WTC11 (cell line): ENCODE measurements at regions not wholly inside any gene's neighbourhood (a gene's known extent, or its start where the extent isn't known, plus 50 kb on each side); places are given as distances from the start of the nearest gene placed in this dataset.

Experiments used
- ATAC-seq: fragments of 200-7000 bp; cut with Tn5 transposase; 2 replicates; pipeline ENCODE4 v1.10.0; 2021; ENCODE audit warnings: mild to moderate bottlenecking, moderate library complexity
- CTCF ChIA-PET: fragments of 300-600 bp; sonication (Branson Sonifier 250); formaldehyde crosslinking; loops from one replicate; lab custom pipeline; 2021; ENCODE audit warnings: antibody characterized with exemption; lab: Charles Lee
- POLR2A ChIA-PET: fragments of 350-600 bp; sonication (Branson Sonifier 250); formaldehyde crosslinking; loops from one replicate; lab custom pipeline; 2021; ENCODE audit warnings: antibody characterized with exemption; lab: Charles Lee
- DNase-seq: peaks from one replicate; pipeline ENCODE4 v3.0.0; 2021; ENCODE audit warnings: low spot score
- H3K27ac Mint-ChIP-seq: 2 replicates; pipeline ENCODE4 v1.8.0; 2021; ENCODE audit warnings: mixed read lengths
- H3K27me3 Mint-ChIP-seq: 2 replicates; pipeline ENCODE4 v1.8.0; 2021; ENCODE audit warnings: low read depth, mild to moderate bottlenecking, moderate library complexity, mixed read lengths
- H3K36me3 Mint-ChIP-seq: 2 replicates; pipeline ENCODE4 v1.8.0; 2021; ENCODE audit warnings: mixed read lengths
- H3K4me1 Mint-ChIP-seq: 2 replicates; pipeline ENCODE4 v1.8.0; 2022; ENCODE audit warnings: mixed read lengths
- H3K4me3 Mint-ChIP-seq: 2 replicates; pipeline ENCODE4 v1.8.0; 2021; ENCODE audit warnings: mild to moderate bottlenecking, moderate library complexity, mixed read lengths
- H3K9me3 Mint-ChIP-seq: 2 replicates; pipeline ENCODE4 v1.8.0; 2021; ENCODE audit warnings: mixed read lengths
- AR ChIP-seq: fragments of 250-450 bp; sonication (Bioruptor Pico); IDR thresholded peaks from 2 replicates; pipeline ENCODE4 v1.9.0; 2021; ENCODE audit warnings: mild to moderate bottlenecking
- ARID4B ChIP-seq: sonication (generic); formaldehyde crosslinking; IDR thresholded peaks from 2 replicates; pipeline ENCODE4 v1.8.0; 2023; ENCODE audit warnings: missing genetic modification reagents, mild to moderate bottlenecking, borderline replicate concordance
- CBFB ChIP-seq: sonication (generic); formaldehyde crosslinking; IDR thresholded peaks from 2 replicates; pipeline ENCODE4 v1.8.1; 2022; ENCODE audit warnings: mild to moderate bottlenecking, low read depth, missing genetic modification reagents
- E2F5 ChIP-seq: sonication (generic); formaldehyde crosslinking; IDR thresholded peaks from 2 replicates; pipeline ENCODE4 v1.8.1; 2022; ENCODE audit warnings: mild to moderate bottlenecking, moderate library complexity, missing genetic modification reagents
- GTF2I ChIP-seq: fragments of 250-450 bp; sonication (Bioruptor Pico); conservative IDR thresholded peaks from 2 replicates; pipeline ENCODE4 v1.4.0; 2021; ENCODE audit warnings: mild to moderate bottlenecking
- HMGA2 ChIP-seq: fragments of 250-450 bp; sonication (Bioruptor Pico); IDR thresholded peaks from 2 replicates; pipeline ENCODE4 v1.4.0; 2021; ENCODE audit warnings: mild to moderate bottlenecking, moderate library complexity
- IRF1 ChIP-seq: sonication (generic); formaldehyde crosslinking; IDR thresholded peaks from 2 replicates; pipeline ENCODE4 v1.8.0; 2023; ENCODE audit warnings: missing genetic modification reagents
- IRF2 ChIP-seq: sonication (generic); formaldehyde crosslinking; IDR thresholded peaks from 2 replicates; pipeline ENCODE4 v1.8.0; 2022; ENCODE audit warnings: low read depth, missing genetic modification reagents, borderline replicate concordance
- MXD4 ChIP-seq: fragments of 250-450 bp; sonication (Bioruptor Pico); IDR thresholded peaks from 2 replicates; pipeline ENCODE4 v1.8.0; 2021; ENCODE audit warnings: mild to moderate bottlenecking, moderate library complexity, borderline replicate concordance
- NR1H2 ChIP-seq: sonication (generic); formaldehyde crosslinking; IDR thresholded peaks from 2 replicates; pipeline ENCODE4 v1.9.0; 2021; ENCODE audit warnings: mild to moderate bottlenecking, moderate library complexity, missing genetic modification reagents
- TCF7 ChIP-seq: sonication (generic); formaldehyde crosslinking; IDR thresholded peaks from 2 replicates; pipeline ENCODE4 v1.8.0; 2022; ENCODE audit warnings: mild to moderate bottlenecking, low read depth, missing genetic modification reagents, moderate library complexity
- USF2 ChIP-seq: sonication (generic); formaldehyde crosslinking; IDR thresholded peaks from 2 replicates; pipeline ENCODE4 v1.8.1; 2023; ENCODE audit warnings: mild to moderate bottlenecking, missing genetic modification reagents, moderate library complexity
- ZNF121 ChIP-seq: sonication (generic); formaldehyde crosslinking; IDR thresholded peaks from 2 replicates; pipeline ENCODE4 v1.8.0; 2023; ENCODE audit warnings: missing genetic modification reagents
- ZNF138 ChIP-seq: sonication (generic); formaldehyde crosslinking; conservative IDR thresholded peaks from 2 replicates; pipeline ENCODE4 v1.8.1; 2022; ENCODE audit warnings: mild to moderate bottlenecking, moderate library complexity, missing genetic modification reagents
- ZNF263 ChIP-seq: sonication (generic); formaldehyde crosslinking; IDR thresholded peaks from 2 replicates; pipeline ENCODE4 v1.8.1; 2022; ENCODE audit warnings: low read depth, mild to moderate bottlenecking, moderate library complexity, missing genetic modification reagents
- ZNF396 ChIP-seq: fragments of 250-450 bp; sonication (Bioruptor Pico); IDR thresholded peaks from 2 replicates; pipeline ENCODE4 v1.8.0; 2021; ENCODE audit warnings: mild to moderate bottlenecking, moderate library complexity, borderline replicate concordance
- ZNF512 ChIP-seq: sonication (generic); formaldehyde crosslinking; IDR thresholded peaks from 2 replicates; pipeline ENCODE4 v1.8.1; 2022; ENCODE audit warnings: missing genetic modification reagents, borderline replicate concordance
- ZNF671 ChIP-seq: fragments of 250-450 bp; sonication (Bioruptor Pico); IDR thresholded peaks from 2 replicates; pipeline ENCODE4 v1.8.0; 2021; ENCODE audit warnings: mild to moderate bottlenecking
- ZSCAN18 ChIP-seq: fragments of 250-450 bp; sonication (Bioruptor Pico); IDR thresholded peaks from 2 replicates; pipeline ENCODE4 v2.1.2; 2022; ENCODE audit warnings: mild to moderate bottlenecking, moderate library complexity

GRCh38 chr13:103200118-103200885 lies 134.1 kb upstream of the SLC10A2 start:
- ATAC-seq (no peak), DNase-seq (no peak)
- no peak overlapping the region for H3K27ac Mint-ChIP-seq
- no peak for TF ChIP-seq TCF7 (CRISPR knock-in tag)
- TF ChIP-seq CBFB: no peak
- no peak for TF ChIP-seq ZSCAN18 (CRISPR knock-in tag)
- TF ChIP-seq ZNF671 (CRISPR knock-in tag): no peak
- no peak for TF ChIP-seq ZNF138 (CRISPR knock-in tag)
- no peak for TF ChIP-seq IRF1 (CRISPR knock-in tag)
- TF ChIP-seq ZNF396: no peak
- TF ChIP-seq USF2 (CRISPR knock-in tag): no peak
- H3K4me1 Mint-ChIP-seq: no peaks in the 10 kb centered on the region
- ChIA-PET CTCF (no interaction called here), POLR2A (no interaction called here)
- H3K36me3 Mint-ChIP-seq: no peaks in the 10 kb centered on the region
- no peak overlapping the region for H3K4me3 Mint-ChIP-seq
- H3K9me3 Mint-ChIP-seq: no peaks in the 10 kb centered on the region
- no peaks in the 10 kb centered on the region for H3K27me3 Mint-ChIP-seq

GRCh38 chr13:103199380-103200088 lies 133.3 kb upstream of the SLC10A2 start:
- Mint-ChIP-seq H3K9me3 (no peaks in the 10 kb centered on the region), H3K4me1 (no peaks in the 10 kb centered on the region), H3K4me3 (no peak overlapping the region), H3K27ac (no peak overlapping the region), H3K27me3 (no peaks in the 10 kb centered on the region), H3K36me3 (no peaks in the 10 kb centered on the region)
- POLR2A ChIA-PET: no interaction called here
- no peak for DNase-seq
- no peak for TF ChIP-seq IRF2
- no peak for TF ChIP-seq AR (CRISPR knock-in tag)
- no peak for TF ChIP-seq ZNF121
- no peak for TF ChIP-seq E2F5
- no peak for TF ChIP-seq ARID4B (CRISPR knock-in tag)
- TF ChIP-seq GTF2I (CRISPR knock-in tag): no peak
- no peak for TF ChIP-seq HMGA2
- no peak for TF ChIP-seq NR1H2 (CRISPR knock-in tag)
- TF ChIP-seq CBFB: no peak
- TF ChIP-seq ZNF263 (CRISPR knock-in tag): no peak
- no peak for TF ChIP-seq ZNF512
- no peak for TF ChIP-seq MXD4 (CRISPR knock-in tag)
- no peak for ATAC-seq
- CTCF ChIA-PET: no interaction called here
